Neural progenitor cell (in vitro differentiated cells): ENCODE measurements at regions not wholly inside any gene's neighbourhood (a gene's known extent, or its start where the extent isn't known, plus 50 kb on each side); places are given as distances from the start of the nearest gene placed in this dataset.

Source experiments
- DNase-seq: peaks from one replicate; pipeline ENCODE4 v3.0.0-alpha.2; 2016; ENCODE audit warnings: low spot score
- H2AFZ ChIP-seq: fragments of 200-600 bp; sonication (generic); replicated peaks from 2 replicates; pipeline ENCODE4 v1.6.1; 2016; ENCODE audit warnings: antibody characterized with exemption
- H3F3A ChIP-seq: fragments of 200-600 bp; sonication (generic); 2 replicates; pipeline ENCODE4 v1.6.1; 2016; ENCODE audit warnings: antibody characterized with exemption, low read depth
- H3K27ac ChIP-seq: fragments of 200-600 bp; sonication (generic); 2 replicates; pipeline ENCODE4 v1.5.1; 2016; ENCODE audit warnings: mild to moderate bottlenecking
- H3K27me3 ChIP-seq: fragments of 200-600 bp; sonication (generic); 2 replicates; pipeline ENCODE4 v1.6.1; 2016; ENCODE audit warnings: mild to moderate bottlenecking, moderate library complexity
- H3K36me3 ChIP-seq: fragments of 200-600 bp; sonication (generic); 2 replicates; pipeline ENCODE4 v1.5.1; 2016
- H3K4me1 ChIP-seq: fragments of 200-600 bp; sonication (generic); 2 replicates; pipeline ENCODE4 v1.6.1; 2016; ENCODE audit warnings: mixed run types
- H3K4me2 ChIP-seq: fragments of 200-600 bp; sonication (generic); 2 replicates; pipeline ENCODE4 v1.6.1; 2016
- H3K4me3 ChIP-seq: fragments of 200-600 bp; sonication (generic); 2 replicates; pipeline ENCODE4 v1.5.1; 2016
- H3K79me2 ChIP-seq: fragments of 200-600 bp; sonication (generic); 2 replicates; pipeline ENCODE4 v1.6.1; 2016; ENCODE audit warnings: low read depth
- H3K9ac ChIP-seq: fragments of 200-600 bp; sonication (generic); 2 replicates; pipeline ENCODE4 v1.6.1; 2016
- H3K9me3 ChIP-seq: fragments of 200-600 bp; sonication (generic); 2 replicates; pipeline ENCODE4 v1.5.1; 2016; ENCODE audit warnings: low read depth
- H4K20me1 ChIP-seq: fragments of 200-600 bp; sonication (generic); 2 replicates; pipeline ENCODE4 v1.6.1; 2016; ENCODE audit warnings: low read depth
- H3K27ac Mint-ChIP-seq: 3 replicates; pipeline ENCODE4 v1.8.0; 2021; ENCODE audit warnings: mixed read lengths
- H3K27me3 Mint-ChIP-seq: 2 replicates; pipeline ENCODE4 v1.8.0; 2022; ENCODE audit warnings: low read depth, mild to moderate bottlenecking, inconsistent platforms, moderate library complexity, mixed read lengths; ENCODE audit not compliant: insufficient read depth
- H3K36me3 Mint-ChIP-seq: 3 replicates; pipeline ENCODE4 v1.8.0; 2021; ENCODE audit warnings: mixed read lengths
- H3K4me1 Mint-ChIP-seq: 3 replicates; pipeline ENCODE4 v1.8.0; 2021; ENCODE audit warnings: mixed read lengths
- H3K4me3 Mint-ChIP-seq: 3 replicates; pipeline ENCODE4 v1.8.0; 2021; ENCODE audit warnings: mild to moderate bottlenecking, moderate library complexity, mixed read lengths
- H3K9me3 Mint-ChIP-seq: 3 replicates; pipeline ENCODE4 v1.8.0; 2020; ENCODE audit warnings: mixed read lengths
- CTCF ChIP-seq: fragments of 200-600 bp; sonication (generic); IDR thresholded peaks from 2 replicates; pipeline ENCODE4 v1.5.1; 2017; ENCODE audit warnings: antibody characterized with exemption, mild to moderate bottlenecking
- EZH2 ChIP-seq: fragments of 200-600 bp; sonication (generic); IDR thresholded peaks from 2 replicates; pipeline ENCODE4 v1.6.1; 2017; ENCODE audit warnings: antibody characterized with exemption, mild to moderate bottlenecking, moderate library complexity
- EZH2phosphoT487 ChIP-seq: fragments of 200-600 bp; sonication (generic); IDR thresholded peaks from 2 replicates; pipeline ENCODE4 v1.6.1; 2017; ENCODE audit warnings: antibody characterized with exemption

GRCh38 chr2:49807689-49808088, 653.4 kb upstream of the FSHR start:
- TF ChIP-seq EZH2phosphoT487 (no peak), CTCF (peak; percentile 41)
- Mint-ChIP-seq H3K9me3 (peaks cover 4% of the 10 kb centered on the region), H3K4me1 (peaks cover 12% of the 10 kb centered on the region), H3K27ac (no peak overlapping the region), H3K27me3 (no peaks in the 10 kb centered on the region), H3K4me3 (no peak overlapping the region), H3K36me3 (no peaks in the 10 kb centered on the region)
- no peaks in the 10 kb centered on the region for H4K20me1 ChIP-seq
- no peak overlapping the region for H3K4me3 ChIP-seq
- H3K27me3 ChIP-seq, result no peaks in the 10 kb centered on the region
- no peak overlapping the region for H3K9ac ChIP-seq
- no peak overlapping the region for H3K27ac ChIP-seq
- peak; percentile 49 for DNase-seq
- H3K79me2 ChIP-seq, result no peaks in the 10 kb centered on the region
- H3K4me1 ChIP-seq, result peaks cover 10% of the 10 kb centered on the region
- H3K9me3 ChIP-seq, result no peaks in the 10 kb centered on the region
- no peaks in the 10 kb centered on the region for H3F3A ChIP-seq
- no peaks in the 10 kb centered on the region for H3K36me3 ChIP-seq
- H2AFZ ChIP-seq, result no peak overlapping the region
- H3K4me2 ChIP-seq, result no peak overlapping the region

GRCh38 chr2:49804111-49804510, 649.8 kb upstream of the FSHR start:
- H3K27me3 ChIP-seq, result peaks cover 20% of the 10 kb centered on the region

GRCh38 chr2:49801898-49802450, 647.7 kb upstream of the FSHR start:
- H3K9me3 ChIP-seq, result no peaks in the 10 kb centered on the region
- H3K4me1 ChIP-seq, result no peaks in the 10 kb centered on the region
- no peaks in the 10 kb centered on the region for H4K20me1 ChIP-seq
- Mint-ChIP-seq H3K9me3 (peaks cover 14% of the 10 kb centered on the region), H3K36me3 (no peaks in the 10 kb centered on the region), H3K27me3 (peaks cover 2% of the 10 kb centered on the region), H3K27ac (no peak overlapping the region), H3K4me3 (no peak overlapping the region), H3K4me1 (no peaks in the 10 kb centered on the region)
- H3K27ac ChIP-seq, result no peak overlapping the region
- H3K4me3 ChIP-seq, result no peak overlapping the region
- H2AFZ ChIP-seq, result no peak overlapping the region
- TF ChIP-seq CTCF (no peak), EZH2phosphoT487 (no peak), EZH2 (no peak)
- H3K36me3 ChIP-seq, result no peaks in the 10 kb centered on the region
- H3K79me2 ChIP-seq, result no peaks in the 10 kb centered on the region
- H3F3A ChIP-seq, result no peaks in the 10 kb centered on the region
- H3K27me3 ChIP-seq, result peaks cover 40% of the 10 kb centered on the region
- DNase-seq, result no peak
- H3K4me2 ChIP-seq, result no peak overlapping the region
- no peak overlapping the region for H3K9ac ChIP-seq

More at GRCh38 chr2:49804111-49804510, 649.8 kb upstream of the FSHR start:
- H3K36me3 Mint-ChIP-seq, result no peaks in the 10 kb centered on the region
- no peaks in the 10 kb centered on the region for H4K20me1 ChIP-seq
- no peak overlapping the region for H3K27ac ChIP-seq
- no peak overlapping the region for H3K9ac ChIP-seq
- no peaks in the 10 kb centered on the region for H3F3A ChIP-seq
- peaks cover 2% of the 10 kb centered on the region for H3K27me3 Mint-ChIP-seq
- H3K27ac Mint-ChIP-seq, result no peak overlapping the region
- peaks cover 14% of the 10 kb centered on the region for H3K9me3 Mint-ChIP-seq
- peaks cover 4% of the 10 kb centered on the region for H3K4me1 Mint-ChIP-seq
- no peaks in the 10 kb centered on the region for H3K36me3 ChIP-seq
- DNase-seq, result no peak
- no peaks in the 10 kb centered on the region for H3K79me2 ChIP-seq
- H3K9me3 ChIP-seq, result no peaks in the 10 kb centered on the region
- H3K4me2 ChIP-seq, result no peak overlapping the region
- TF ChIP-seq EZH2, result no peak
- no peak for TF ChIP-seq EZH2phosphoT487
- no peak for TF ChIP-seq CTCF
- H3K4me3 ChIP-seq, result no peak overlapping the region
- H3K4me1 ChIP-seq, result peaks cover 10% of the 10 kb centered on the region
- no peak overlapping the region for H3K4me3 Mint-ChIP-seq
- no peak overlapping the region for H2AFZ ChIP-seq
